CD14-positive monocyte (primary cell): ENCODE measurements at regions not wholly inside any gene's neighbourhood (a gene's known extent, or its start where the extent isn't known, plus 50 kb on each side); places are given as distances from the start of the nearest gene placed in this dataset.

ENCODE experiments used
- DNase-seq, 3 donors: peaks; one replicate each; pipeline ENCODE4 v3.0.0-alpha.2; 2011 to 2022
- H2AFZ ChIP-seq: 2 replicates; pipeline ENCODE4 v1.6.0; 2012; ENCODE audit warnings: mild to moderate bottlenecking, low read depth, low read length, inconsistent platforms; ENCODE audit not compliant: insufficient read depth, poor library complexity, severe bottlenecking
- H3K27ac ChIP-seq, 2 donors: 1 replicate in 1 of 2; 2 replicates in 1 of 2; pipeline ENCODE4 v1.5.1; 2012 to 2013; ENCODE audit warnings: low read length in 2 of 2, control low read depth in 1 of 2, inconsistent platforms in 1 of 2, low read depth in 1 of 2, mild to moderate bottlenecking in 1 of 2
- H3K27me3 ChIP-seq, 2 donors: one replicate each; pipeline versions ENCODE4 v1.6.0 to v1.6.1; 2011 to 2013; ENCODE audit warnings: low read length in 2 of 2; ENCODE audit not compliant: control insufficient read depth in 2 of 2, insufficient read depth in 2 of 2
- H3K36me3 ChIP-seq, 2 donors: replicated peaks in 1 of 2; 1 replicate in 1 of 2; 2 replicates in 1 of 2; pipeline versions ENCODE4 v1.5.1 to v1.6.1; 2012 to 2013; ENCODE audit warnings: low read length in 2 of 2, control low read depth in 1 of 2, inconsistent platforms in 1 of 2, mild to moderate bottlenecking in 1 of 2; ENCODE audit not compliant: insufficient read depth in 2 of 2, control insufficient read depth in 1 of 2
- H3K4me1 ChIP-seq, 2 donors: 1 replicate in 1 of 2; 2 replicates in 1 of 2; pipeline versions ENCODE4 v1.5.1 to v1.6.1; 2012 to 2013; ENCODE audit warnings: low read length in 2 of 2, control low read depth in 1 of 2, inconsistent platforms in 1 of 2, mild to moderate bottlenecking in 1 of 2, moderate library complexity in 1 of 2; ENCODE audit not compliant: insufficient read depth in 2 of 2, control insufficient read depth in 1 of 2
- H3K4me2 ChIP-seq: replicated peaks from 2 replicates; pipeline ENCODE3; 2012; ENCODE audit warnings: low read length, moderate library complexity, mild to moderate bottlenecking; ENCODE audit not compliant: poor library complexity, severe bottlenecking; ENCODE audit errors: extremely low read depth
- H3K4me3 ChIP-seq, 3 experiments: fragments of 200-600 bp in 1 of 3; sonication (generic) in 1 of 3; replicated peaks in 1 of 3; 1 replicate in 2 of 3; 2 replicates in 1 of 3; pipeline ENCODE4 v1.5.1; 2011 to 2013; ENCODE audit warnings: low read length in 3 of 3, mild to moderate bottlenecking in 3 of 3, control low read depth in 2 of 3, low read depth in 2 of 3, inconsistent platforms in 1 of 3, moderate library complexity in 1 of 3
- H3K79me2 ChIP-seq: 2 replicates; pipeline ENCODE4 v1.6.0; 2012; ENCODE audit warnings: mild to moderate bottlenecking, control low read depth, inconsistent platforms, low read length, moderate library complexity; ENCODE audit not compliant: insufficient read depth
- H3K9ac ChIP-seq: 2 replicates; pipeline ENCODE4 v1.6.0; 2017; ENCODE audit warnings: low read length, mild to moderate bottlenecking; ENCODE audit not compliant: insufficient read depth, poor library complexity, severe bottlenecking
- H3K9me3 ChIP-seq, 2 donors: replicated peaks in 1 of 2; 1 replicate in 1 of 2; 2 replicates in 1 of 2; pipeline versions ENCODE4 v1.5.1 to v1.6.1; 2012 to 2013; ENCODE audit warnings: low read length in 2 of 2, control low read depth in 1 of 2; ENCODE audit not compliant: control insufficient read depth in 1 of 2, insufficient read depth in 1 of 2
- H4K20me1 ChIP-seq: 2 replicates; pipeline ENCODE4 v1.6.0; 2012; ENCODE audit warnings: mild to moderate bottlenecking, low read length, control low read depth, moderate library complexity; ENCODE audit not compliant: insufficient read depth
- H3K27ac Mint-ChIP-seq, 7 donors: one replicate each; pipeline ENCODE4 v1.8.0; 2020; ENCODE audit warnings: mild to moderate bottlenecking in 7 of 7, mixed read lengths in 7 of 7, moderate library complexity in 6 of 7, inconsistent platforms in 2 of 7
- H3K27me3 Mint-ChIP-seq, 3 donors: one replicate each; pipeline ENCODE4 v1.8.0; 2021 to 2022; ENCODE audit warnings: low read depth in 3 of 3, mild to moderate bottlenecking in 3 of 3, mixed read lengths in 3 of 3, moderate library complexity in 3 of 3, inconsistent platforms in 1 of 3
- H3K36me3 Mint-ChIP-seq, 2 donors: one replicate each; pipeline ENCODE4 v1.8.0; 2020; ENCODE audit warnings: mixed read lengths in 2 of 2, inconsistent platforms in 1 of 2, mild to moderate bottlenecking in 1 of 2
- H3K4me1 Mint-ChIP-seq: one replicate; pipeline ENCODE4 v1.8.0; 2020; ENCODE audit warnings: mild to moderate bottlenecking, mixed read lengths
- H3K4me3 Mint-ChIP-seq, 2 donors: one replicate each; pipeline ENCODE4 v1.8.0; 2020; ENCODE audit warnings: mild to moderate bottlenecking in 2 of 2, mixed read lengths in 2 of 2, moderate library complexity in 1 of 2
- H3K9me3 Mint-ChIP-seq, 7 donors: one replicate each; pipeline ENCODE4 v1.8.0; 2020 to 2022; ENCODE audit warnings: mixed read lengths in 7 of 7, mild to moderate bottlenecking in 6 of 7, moderate library complexity in 6 of 7, inconsistent platforms in 2 of 7
- WGBS: methylation state at CpG from one replicate; pipeline ENCODE4 v1.1.5; 2013; ENCODE audit warnings: missing lambda C conversion rate; ENCODE audit not compliant: insufficient coverage; 5-methylcytosine and 5-hydroxymethylcytosine counted together
- intact Hi-C, 2 donors: fragments of 100-400 bp; cut with micrococcal nuclease; formaldehyde crosslinking; loops; one replicate each; pipeline versions ENCODE4 v1.15.0 to v1.15.1; 2023
- TF ChIP-seq, protein P1 (sequence below): fragments of 200-600 bp; IDR thresholded peaks from one replicate; pipeline ENCODE4 v1.8.0; 2022; ENCODE audit warnings: antibody characterized with exemption, mild to moderate bottlenecking

DNA sequence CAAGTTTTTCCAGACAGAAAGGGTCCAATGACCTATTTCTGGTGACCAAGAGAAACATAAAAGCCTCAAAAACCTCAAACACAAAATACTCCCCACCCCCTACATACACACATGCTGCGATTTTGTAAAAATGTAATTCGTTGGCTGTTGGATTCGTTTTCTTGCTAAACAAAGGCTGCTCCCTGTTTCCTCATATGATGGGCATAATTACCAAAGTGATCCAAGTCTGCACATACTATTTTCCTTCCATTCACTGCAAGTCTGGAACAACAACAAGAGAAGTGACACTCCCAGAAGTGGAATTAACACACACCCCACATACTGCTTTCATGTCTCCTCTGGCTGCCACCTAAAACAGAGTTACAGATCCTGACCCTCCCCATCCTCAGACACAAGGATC lies 131.9 kb downstream of the RAP2A start:
- Mint-ChIP-seq H3K9me3 (peaks cover 0 to 3% (median 0%) of the 10 kb centered on the region in 7 donors), H3K36me3 (no peaks in the 10 kb centered on the region), H3K4me3 (no peak overlapping the region), H3K27ac (peak overlapping the region in 1 of 7 donors; percentile 55), H3K4me1 (no peaks in the 10 kb centered on the region), H3K27me3 (peaks cover 1 to 5% (median 3%) of the 10 kb centered on the region in 3 donors)
- DNase-seq: no peak
- intact Hi-C loops: no loop called here
- H3K4me1 ChIP-seq: no peaks in the 10 kb centered on the region
- H3K4me3 ChIP-seq: no peak overlapping the region
- H4K20me1 ChIP-seq: no peaks in the 10 kb centered on the region
- H3K9ac ChIP-seq: no peak overlapping the region
- 100% methylated on average over 3 of the region's 3 CpGs for WGBS
- H3K27ac ChIP-seq: no peak overlapping the region
- H3K27me3 ChIP-seq: no peaks in the 10 kb centered on the region
- no peaks in the 10 kb centered on the region for H3K9me3 ChIP-seq
- no peak overlapping the region for H3K4me2 ChIP-seq
- no peak overlapping the region for H2AFZ ChIP-seq
- TF ChIP-seq, protein P1, sequence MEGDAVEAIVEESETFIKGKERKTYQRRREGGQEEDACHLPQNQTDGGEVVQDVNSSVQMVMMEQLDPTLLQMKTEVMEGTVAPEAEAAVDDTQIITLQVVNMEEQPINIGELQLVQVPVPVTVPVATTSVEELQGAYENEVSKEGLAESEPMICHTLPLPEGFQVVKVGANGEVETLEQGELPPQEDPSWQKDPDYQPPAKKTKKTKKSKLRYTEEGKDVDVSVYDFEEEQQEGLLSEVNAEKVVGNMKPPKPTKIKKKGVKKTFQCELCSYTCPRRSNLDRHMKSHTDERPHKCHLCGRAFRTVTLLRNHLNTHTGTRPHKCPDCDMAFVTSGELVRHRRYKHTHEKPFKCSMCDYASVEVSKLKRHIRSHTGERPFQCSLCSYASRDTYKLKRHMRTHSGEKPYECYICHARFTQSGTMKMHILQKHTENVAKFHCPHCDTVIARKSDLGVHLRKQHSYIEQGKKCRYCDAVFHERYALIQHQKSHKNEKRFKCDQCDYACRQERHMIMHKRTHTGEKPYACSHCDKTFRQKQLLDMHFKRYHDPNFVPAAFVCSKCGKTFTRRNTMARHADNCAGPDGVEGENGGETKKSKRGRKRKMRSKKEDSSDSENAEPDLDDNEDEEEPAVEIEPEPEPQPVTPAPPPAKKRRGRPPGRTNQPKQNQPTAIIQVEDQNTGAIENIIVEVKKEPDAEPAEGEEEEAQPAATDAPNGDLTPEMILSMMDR: no peak
- H3K36me3 ChIP-seq: no peaks in the 10 kb centered on the region
- no peaks in the 10 kb centered on the region for H3K79me2 ChIP-seq

DNA sequence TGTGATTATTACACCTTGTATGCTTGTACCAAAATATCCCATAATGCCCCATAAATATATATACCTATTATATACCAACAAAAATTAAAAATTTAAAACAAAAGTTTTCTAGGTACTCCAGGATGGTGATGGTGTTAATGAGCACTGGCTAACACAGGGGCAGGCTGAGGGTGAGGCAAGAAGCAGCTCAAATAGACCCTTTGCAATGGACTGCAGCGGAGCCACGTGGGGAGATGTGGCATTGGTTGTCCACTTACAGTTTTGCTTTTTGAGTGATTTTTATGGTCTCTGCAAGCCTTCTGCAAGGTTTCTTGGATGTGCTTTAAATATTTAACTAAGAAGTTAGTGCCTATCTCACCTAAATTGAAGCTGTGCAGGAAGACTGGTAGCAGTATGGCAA lies 132.9 kb downstream of the RAP2A start:
- Mint-ChIP-seq H3K9me3 (peaks cover 0 to 3% (median 0%) of the 10 kb centered on the region in 7 donors), H3K27ac (no peak overlapping the region)
- no peak overlapping the region for H3K27ac ChIP-seq

More for the DNA sequence above, 132.9 kb downstream of the RAP2A start:
- H3K79me2 ChIP-seq: no peaks in the 10 kb centered on the region
- H3K27me3 ChIP-seq: no peaks in the 10 kb centered on the region
- no peaks in the 10 kb centered on the region for H3K36me3 ChIP-seq
- H3K36me3 Mint-ChIP-seq: no peaks in the 10 kb centered on the region
- no peaks in the 10 kb centered on the region for H3K4me1 ChIP-seq
- intact Hi-C loops: no loop called here
- H2AFZ ChIP-seq: no peak overlapping the region
- no peaks in the 10 kb centered on the region for H3K9me3 ChIP-seq
- H4K20me1 ChIP-seq: no peaks in the 10 kb centered on the region
- H3K9ac ChIP-seq: no peak overlapping the region
- H3K4me1 Mint-ChIP-seq: no peaks in the 10 kb centered on the region
- H3K4me2 ChIP-seq: no peak overlapping the region
- TF ChIP-seq, protein P1: no peak
- no peak overlapping the region for H3K4me3 ChIP-seq
- WGBS: no CpG with 5 or more reads among the region's 2 CpGs
- no peak for DNase-seq
- no peak overlapping the region for H3K4me3 Mint-ChIP-seq
- H3K27me3 Mint-ChIP-seq: peaks cover under 1 to 5% (median 1%) of the 10 kb centered on the region in 3 donors
